ENCODE measurements at regions not wholly inside any gene's neighbourhood (a gene's known extent, or its start where the extent isn't known, plus 50 kb on each side); places are given as distances from the start of the nearest gene placed in this dataset.

GRCh38 chr10:36683421-36683820, 442.0 kb upstream of the ANKRD30A start:
- TF ChIP-seq POLR2A (IDR thresholded peaks at IDR 0.05; ENCODE audit: low read depth, low read length): no peak
- TF ChIP-seq, protein P1, sequence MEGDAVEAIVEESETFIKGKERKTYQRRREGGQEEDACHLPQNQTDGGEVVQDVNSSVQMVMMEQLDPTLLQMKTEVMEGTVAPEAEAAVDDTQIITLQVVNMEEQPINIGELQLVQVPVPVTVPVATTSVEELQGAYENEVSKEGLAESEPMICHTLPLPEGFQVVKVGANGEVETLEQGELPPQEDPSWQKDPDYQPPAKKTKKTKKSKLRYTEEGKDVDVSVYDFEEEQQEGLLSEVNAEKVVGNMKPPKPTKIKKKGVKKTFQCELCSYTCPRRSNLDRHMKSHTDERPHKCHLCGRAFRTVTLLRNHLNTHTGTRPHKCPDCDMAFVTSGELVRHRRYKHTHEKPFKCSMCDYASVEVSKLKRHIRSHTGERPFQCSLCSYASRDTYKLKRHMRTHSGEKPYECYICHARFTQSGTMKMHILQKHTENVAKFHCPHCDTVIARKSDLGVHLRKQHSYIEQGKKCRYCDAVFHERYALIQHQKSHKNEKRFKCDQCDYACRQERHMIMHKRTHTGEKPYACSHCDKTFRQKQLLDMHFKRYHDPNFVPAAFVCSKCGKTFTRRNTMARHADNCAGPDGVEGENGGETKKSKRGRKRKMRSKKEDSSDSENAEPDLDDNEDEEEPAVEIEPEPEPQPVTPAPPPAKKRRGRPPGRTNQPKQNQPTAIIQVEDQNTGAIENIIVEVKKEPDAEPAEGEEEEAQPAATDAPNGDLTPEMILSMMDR (conservative IDR thresholded peaks at IDR 0.05; ENCODE audit: low read depth, low read length): no peak
- no peak for TF ChIP-seq RFX5 (IDR thresholded peaks at IDR 0.05; ENCODE audit: low read depth, low read length)
- TF ChIP-seq RAD21 (IDR thresholded peaks at IDR 0.05; ENCODE audit: low read length): no peak
- no peak for TF ChIP-seq MAFK (IDR thresholded peaks at IDR 0.05; ENCODE audit: low read depth, low read length)
- TF ChIP-seq MAZ (IDR thresholded peaks at IDR 0.05; ENCODE audit: borderline replicate concordance, low read depth, low read length): no peak
- TF ChIP-seq BHLHE40 (IDR thresholded peaks at IDR 0.05; ENCODE audit: low read depth, low read length): no peak
- no peak for TF ChIP-seq RCOR1 (IDR thresholded peaks at IDR 0.05; ENCODE audit: insufficient replicate concordance, low read length)
- no peak for TF ChIP-seq MXI1 (IDR thresholded peaks at IDR 0.05; ENCODE audit: borderline replicate concordance, low read depth, low read length)
- no peak for TF ChIP-seq FOS (IDR thresholded peaks at IDR 0.05; ENCODE audit: low read depth, low read length)
- TF ChIP-seq, protein P2, sequence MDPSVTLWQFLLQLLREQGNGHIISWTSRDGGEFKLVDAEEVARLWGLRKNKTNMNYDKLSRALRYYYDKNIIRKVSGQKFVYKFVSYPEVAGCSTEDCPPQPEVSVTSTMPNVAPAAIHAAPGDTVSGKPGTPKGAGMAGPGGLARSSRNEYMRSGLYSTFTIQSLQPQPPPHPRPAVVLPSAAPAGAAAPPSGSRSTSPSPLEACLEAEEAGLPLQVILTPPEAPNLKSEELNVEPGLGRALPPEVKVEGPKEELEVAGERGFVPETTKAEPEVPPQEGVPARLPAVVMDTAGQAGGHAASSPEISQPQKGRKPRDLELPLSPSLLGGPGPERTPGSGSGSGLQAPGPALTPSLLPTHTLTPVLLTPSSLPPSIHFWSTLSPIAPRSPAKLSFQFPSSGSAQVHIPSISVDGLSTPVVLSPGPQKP (IDR thresholded peaks at IDR 0.05; ENCODE audit: borderline replicate concordance, low read depth, low read length): no peak
- no peak for TF ChIP-seq USF2 (IDR thresholded peaks at IDR 0.05; ENCODE audit: low read depth, low read length)
- no peak for TF ChIP-seq SMC3 (IDR thresholded peaks at IDR 0.05; ENCODE audit: low read depth, low read length)

Measured in IMR-90 (cell line).